GM23338 (cell line): ENCODE measurements at regions not wholly inside any gene's neighbourhood (a gene's known extent, or its start where the extent isn't known, plus 50 kb on each side); places are given as distances from the start of the nearest gene placed in this dataset.

ENCODE experiments used
- ATAC-seq: fragments of 200-7000 bp; cut with Tn5 transposase; 3 replicates; pipeline ENCODE4 v1.9.1; 2020
- DNase-seq: peaks from one replicate; pipeline ENCODE4 v3.0.0-alpha.2; 2015; ENCODE audit warnings: low spot score
- H2AFZ ChIP-seq: fragments of 200-600 bp; sonication (generic); 2 replicates; pipeline ENCODE4 v1.8.0; 2016; ENCODE audit warnings: antibody characterized with exemption, mild to moderate bottlenecking, moderate library complexity
- H3F3A ChIP-seq: fragments of 200-600 bp; sonication (generic); replicated peaks from 2 replicates; pipeline ENCODE4 v1.8.0; 2017; ENCODE audit warnings: antibody characterized with exemption, mixed run types, low read depth
- H3K27ac ChIP-seq: fragments of 200-600 bp; sonication (generic); 2 replicates; pipeline ENCODE4 v1.6.1; 2016; ENCODE audit warnings: low read depth
- H3K27me3 ChIP-seq: fragments of 200-600 bp; sonication (generic); 2 replicates; pipeline ENCODE4 v1.8.0; 2016; ENCODE audit warnings: mild to moderate bottlenecking, mixed run types, moderate library complexity; ENCODE audit not compliant: insufficient read depth
- H3K36me3 ChIP-seq: fragments of 200-600 bp; sonication (generic); 2 replicates; pipeline ENCODE4 v1.8.0; 2016; ENCODE audit warnings: mild to moderate bottlenecking; ENCODE audit not compliant: insufficient read depth
- H3K4me1 ChIP-seq: fragments of 200-600 bp; sonication (generic); 2 replicates; pipeline ENCODE4 v1.8.0; 2016; ENCODE audit warnings: mild to moderate bottlenecking, moderate library complexity; ENCODE audit not compliant: insufficient read depth
- H3K4me2 ChIP-seq: fragments of 200-600 bp; sonication (generic); 2 replicates; pipeline ENCODE4 v1.7.1; 2017; ENCODE audit warnings: mixed run types
- H3K4me3 ChIP-seq: fragments of 200-600 bp; sonication (generic); 2 replicates; pipeline ENCODE4 v1.6.1; 2016; ENCODE audit warnings: mixed run types
- H3K79me2 ChIP-seq: fragments of 200-600 bp; sonication (generic); replicated peaks from 2 replicates; pipeline ENCODE4 v1.8.0; 2017; ENCODE audit warnings: mild to moderate bottlenecking; ENCODE audit not compliant: insufficient read depth
- H3K9me2 ChIP-seq: fragments of 200-600 bp; sonication (generic); 2 replicates; pipeline ENCODE4 v1.8.0; 2017; ENCODE audit not compliant: insufficient read depth
- H4K20me1 ChIP-seq: fragments of 200-600 bp; sonication (generic); replicated peaks from 2 replicates; pipeline ENCODE4 v1.8.0; 2017; ENCODE audit warnings: mild to moderate bottlenecking; ENCODE audit not compliant: insufficient read depth
- H3K27ac Mint-ChIP-seq: 2 replicates; pipeline ENCODE4 v1.8.0; 2020; ENCODE audit warnings: inconsistent platforms, mild to moderate bottlenecking, moderate library complexity, mixed read lengths
- H3K27me3 Mint-ChIP-seq: 3 replicates; pipeline ENCODE4 v1.8.0; 2022; ENCODE audit warnings: low read depth, mild to moderate bottlenecking, moderate library complexity, mixed read lengths, inconsistent platforms; ENCODE audit not compliant: insufficient read depth, poor library complexity
- H3K36me3 Mint-ChIP-seq: 3 replicates; pipeline ENCODE4 v1.8.0; 2021; ENCODE audit warnings: low read depth, mild to moderate bottlenecking, inconsistent platforms, moderate library complexity, mixed read lengths
- H3K4me1 Mint-ChIP-seq: 3 replicates; pipeline ENCODE4 v1.8.0; 2020; ENCODE audit warnings: mild to moderate bottlenecking, inconsistent platforms, mixed read lengths
- H3K4me3 Mint-ChIP-seq: 3 replicates; pipeline ENCODE4 v1.8.0; 2021; ENCODE audit warnings: moderate library complexity, mild to moderate bottlenecking, inconsistent platforms, mixed read lengths
- H3K9me3 Mint-ChIP-seq: 3 replicates; pipeline ENCODE4 v1.8.0; 2020; ENCODE audit warnings: moderate library complexity, mild to moderate bottlenecking, inconsistent platforms, mixed read lengths
- CREB1 ChIP-seq: fragments of 250-450 bp; sonication (Bioruptor Pico); IDR thresholded peaks from 2 replicates; pipeline ENCODE4 v1.5.0; 2020; ENCODE audit warnings: low read depth, mild to moderate bottlenecking, moderate library complexity
- EZH2 ChIP-seq: fragments of 200-600 bp; sonication (generic); IDR thresholded peaks from one replicate; pipeline ENCODE4 v1.8.0; 2017; ENCODE audit warnings: antibody characterized with exemption, mild to moderate bottlenecking, low read depth; ENCODE audit not compliant: unreplicated experiment
- EZH2phosphoT487 ChIP-seq: fragments of 200-600 bp; sonication (generic); IDR thresholded peaks from one replicate; pipeline ENCODE4 v1.8.1; 2018; ENCODE audit warnings: antibody characterized with exemption; ENCODE audit not compliant: unreplicated experiment
- JUNB ChIP-seq: IDR thresholded peaks from one replicate; pipeline ENCODE4 v1.6.1; 2016; ENCODE audit warnings: antibody characterized with exemption; ENCODE audit not compliant: unreplicated experiment
- NANOG ChIP-seq: IDR thresholded peaks from 2 replicates; pipeline ENCODE4 v1.6.1; 2016; ENCODE audit warnings: antibody characterized with exemption, borderline replicate concordance
- POLR2AphosphoS5 ChIP-seq: IDR thresholded peaks from 2 replicates; pipeline ENCODE4 v1.6.1; 2016; ENCODE audit warnings: antibody characterized with exemption, low read depth
- STAT1 ChIP-seq: IDR thresholded peaks from one replicate; pipeline ENCODE4 v1.6.1; 2016; ENCODE audit warnings: antibody characterized with exemption; ENCODE audit not compliant: unreplicated experiment
- ZNF114 ChIP-seq: fragments of 250-450 bp; sonication (Bioruptor Pico); IDR thresholded peaks from 2 replicates; pipeline ENCODE4 v1.5.0; 2020; ENCODE audit warnings: mild to moderate bottlenecking, moderate library complexity
- TF ChIP-seq, protein P1 (sequence below): IDR thresholded peaks from one replicate; pipeline ENCODE4 v1.6.1; 2018; ENCODE audit warnings: antibody characterized with exemption; ENCODE audit not compliant: unreplicated experiment
- TF ChIP-seq, protein P2 (sequence below), 2 experiments: fragments of 200-600 bp in 1 of 2; sonication (generic) in 1 of 2; conservative IDR thresholded peaks; 2 replicates each; pipeline versions ENCODE4 v1.5.1 to v1.6.1; 2016 to 2017; ENCODE audit warnings: antibody characterized with exemption in 2 of 2, low read depth in 2 of 2, mild to moderate bottlenecking in 2 of 2, moderate library complexity in 1 of 2
- TF ChIP-seq, protein P3 (sequence below): fragments of 250-450 bp; sonication (Bioruptor Pico); IDR thresholded peaks from 2 replicates; pipeline ENCODE4 v1.5.0; 2020; ENCODE audit warnings: mild to moderate bottlenecking, moderate library complexity

DNA sequence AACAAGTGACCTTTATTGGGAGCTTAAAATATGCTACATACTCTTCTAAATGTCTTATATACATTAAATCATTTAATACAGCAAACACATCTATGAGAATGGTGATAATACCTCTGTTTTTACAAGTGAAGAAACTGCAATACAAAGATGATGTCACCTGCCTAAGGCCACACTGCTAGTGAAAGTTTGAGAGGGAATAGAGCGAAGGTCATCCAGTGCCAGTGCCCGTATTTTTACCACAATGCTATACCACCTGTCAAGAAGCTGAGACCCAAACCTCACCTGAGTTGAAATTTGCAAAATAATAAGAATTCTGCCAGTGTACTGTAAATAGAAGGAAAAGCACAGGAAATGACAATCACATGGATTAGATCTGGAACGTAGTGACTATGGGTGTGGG is 200.4 kb upstream of the TMPRSS15 start:
- DNase-seq, result no peak
- peaks cover 7% of the 10 kb centered on the region for H3K9me3 Mint-ChIP-seq
- TF ChIP-seq JUNB, result no peak
- TF ChIP-seq, protein P1, sequence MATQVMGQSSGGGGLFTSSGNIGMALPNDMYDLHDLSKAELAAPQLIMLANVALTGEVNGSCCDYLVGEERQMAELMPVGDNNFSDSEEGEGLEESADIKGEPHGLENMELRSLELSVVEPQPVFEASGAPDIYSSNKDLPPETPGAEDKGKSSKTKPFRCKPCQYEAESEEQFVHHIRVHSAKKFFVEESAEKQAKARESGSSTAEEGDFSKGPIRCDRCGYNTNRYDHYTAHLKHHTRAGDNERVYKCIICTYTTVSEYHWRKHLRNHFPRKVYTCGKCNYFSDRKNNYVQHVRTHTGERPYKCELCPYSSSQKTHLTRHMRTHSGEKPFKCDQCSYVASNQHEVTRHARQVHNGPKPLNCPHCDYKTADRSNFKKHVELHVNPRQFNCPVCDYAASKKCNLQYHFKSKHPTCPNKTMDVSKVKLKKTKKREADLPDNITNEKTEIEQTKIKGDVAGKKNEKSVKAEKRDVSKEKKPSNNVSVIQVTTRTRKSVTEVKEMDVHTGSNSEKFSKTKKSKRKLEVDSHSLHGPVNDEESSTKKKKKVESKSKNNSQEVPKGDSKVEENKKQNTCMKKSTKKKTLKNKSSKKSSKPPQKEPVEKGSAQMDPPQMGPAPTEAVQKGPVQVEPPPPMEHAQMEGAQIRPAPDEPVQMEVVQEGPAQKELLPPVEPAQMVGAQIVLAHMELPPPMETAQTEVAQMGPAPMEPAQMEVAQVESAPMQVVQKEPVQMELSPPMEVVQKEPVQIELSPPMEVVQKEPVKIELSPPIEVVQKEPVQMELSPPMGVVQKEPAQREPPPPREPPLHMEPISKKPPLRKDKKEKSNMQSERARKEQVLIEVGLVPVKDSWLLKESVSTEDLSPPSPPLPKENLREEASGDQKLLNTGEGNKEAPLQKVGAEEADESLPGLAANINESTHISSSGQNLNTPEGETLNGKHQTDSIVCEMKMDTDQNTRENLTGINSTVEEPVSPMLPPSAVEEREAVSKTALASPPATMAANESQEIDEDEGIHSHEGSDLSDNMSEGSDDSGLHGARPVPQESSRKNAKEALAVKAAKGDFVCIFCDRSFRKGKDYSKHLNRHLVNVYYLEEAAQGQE, result no peak
- no peak for TF ChIP-seq EZH2
- TF ChIP-seq POLR2AphosphoS5, result no peak
- no peak for TF ChIP-seq CREB1
- TF ChIP-seq, protein P2, sequence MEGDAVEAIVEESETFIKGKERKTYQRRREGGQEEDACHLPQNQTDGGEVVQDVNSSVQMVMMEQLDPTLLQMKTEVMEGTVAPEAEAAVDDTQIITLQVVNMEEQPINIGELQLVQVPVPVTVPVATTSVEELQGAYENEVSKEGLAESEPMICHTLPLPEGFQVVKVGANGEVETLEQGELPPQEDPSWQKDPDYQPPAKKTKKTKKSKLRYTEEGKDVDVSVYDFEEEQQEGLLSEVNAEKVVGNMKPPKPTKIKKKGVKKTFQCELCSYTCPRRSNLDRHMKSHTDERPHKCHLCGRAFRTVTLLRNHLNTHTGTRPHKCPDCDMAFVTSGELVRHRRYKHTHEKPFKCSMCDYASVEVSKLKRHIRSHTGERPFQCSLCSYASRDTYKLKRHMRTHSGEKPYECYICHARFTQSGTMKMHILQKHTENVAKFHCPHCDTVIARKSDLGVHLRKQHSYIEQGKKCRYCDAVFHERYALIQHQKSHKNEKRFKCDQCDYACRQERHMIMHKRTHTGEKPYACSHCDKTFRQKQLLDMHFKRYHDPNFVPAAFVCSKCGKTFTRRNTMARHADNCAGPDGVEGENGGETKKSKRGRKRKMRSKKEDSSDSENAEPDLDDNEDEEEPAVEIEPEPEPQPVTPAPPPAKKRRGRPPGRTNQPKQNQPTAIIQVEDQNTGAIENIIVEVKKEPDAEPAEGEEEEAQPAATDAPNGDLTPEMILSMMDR (conservative IDR thresholded peaks at IDR 0.05; ENCODE audit: low read depth in 2 of 2), result no peak
- no peak for TF ChIP-seq STAT1
- TF ChIP-seq, protein P3, sequence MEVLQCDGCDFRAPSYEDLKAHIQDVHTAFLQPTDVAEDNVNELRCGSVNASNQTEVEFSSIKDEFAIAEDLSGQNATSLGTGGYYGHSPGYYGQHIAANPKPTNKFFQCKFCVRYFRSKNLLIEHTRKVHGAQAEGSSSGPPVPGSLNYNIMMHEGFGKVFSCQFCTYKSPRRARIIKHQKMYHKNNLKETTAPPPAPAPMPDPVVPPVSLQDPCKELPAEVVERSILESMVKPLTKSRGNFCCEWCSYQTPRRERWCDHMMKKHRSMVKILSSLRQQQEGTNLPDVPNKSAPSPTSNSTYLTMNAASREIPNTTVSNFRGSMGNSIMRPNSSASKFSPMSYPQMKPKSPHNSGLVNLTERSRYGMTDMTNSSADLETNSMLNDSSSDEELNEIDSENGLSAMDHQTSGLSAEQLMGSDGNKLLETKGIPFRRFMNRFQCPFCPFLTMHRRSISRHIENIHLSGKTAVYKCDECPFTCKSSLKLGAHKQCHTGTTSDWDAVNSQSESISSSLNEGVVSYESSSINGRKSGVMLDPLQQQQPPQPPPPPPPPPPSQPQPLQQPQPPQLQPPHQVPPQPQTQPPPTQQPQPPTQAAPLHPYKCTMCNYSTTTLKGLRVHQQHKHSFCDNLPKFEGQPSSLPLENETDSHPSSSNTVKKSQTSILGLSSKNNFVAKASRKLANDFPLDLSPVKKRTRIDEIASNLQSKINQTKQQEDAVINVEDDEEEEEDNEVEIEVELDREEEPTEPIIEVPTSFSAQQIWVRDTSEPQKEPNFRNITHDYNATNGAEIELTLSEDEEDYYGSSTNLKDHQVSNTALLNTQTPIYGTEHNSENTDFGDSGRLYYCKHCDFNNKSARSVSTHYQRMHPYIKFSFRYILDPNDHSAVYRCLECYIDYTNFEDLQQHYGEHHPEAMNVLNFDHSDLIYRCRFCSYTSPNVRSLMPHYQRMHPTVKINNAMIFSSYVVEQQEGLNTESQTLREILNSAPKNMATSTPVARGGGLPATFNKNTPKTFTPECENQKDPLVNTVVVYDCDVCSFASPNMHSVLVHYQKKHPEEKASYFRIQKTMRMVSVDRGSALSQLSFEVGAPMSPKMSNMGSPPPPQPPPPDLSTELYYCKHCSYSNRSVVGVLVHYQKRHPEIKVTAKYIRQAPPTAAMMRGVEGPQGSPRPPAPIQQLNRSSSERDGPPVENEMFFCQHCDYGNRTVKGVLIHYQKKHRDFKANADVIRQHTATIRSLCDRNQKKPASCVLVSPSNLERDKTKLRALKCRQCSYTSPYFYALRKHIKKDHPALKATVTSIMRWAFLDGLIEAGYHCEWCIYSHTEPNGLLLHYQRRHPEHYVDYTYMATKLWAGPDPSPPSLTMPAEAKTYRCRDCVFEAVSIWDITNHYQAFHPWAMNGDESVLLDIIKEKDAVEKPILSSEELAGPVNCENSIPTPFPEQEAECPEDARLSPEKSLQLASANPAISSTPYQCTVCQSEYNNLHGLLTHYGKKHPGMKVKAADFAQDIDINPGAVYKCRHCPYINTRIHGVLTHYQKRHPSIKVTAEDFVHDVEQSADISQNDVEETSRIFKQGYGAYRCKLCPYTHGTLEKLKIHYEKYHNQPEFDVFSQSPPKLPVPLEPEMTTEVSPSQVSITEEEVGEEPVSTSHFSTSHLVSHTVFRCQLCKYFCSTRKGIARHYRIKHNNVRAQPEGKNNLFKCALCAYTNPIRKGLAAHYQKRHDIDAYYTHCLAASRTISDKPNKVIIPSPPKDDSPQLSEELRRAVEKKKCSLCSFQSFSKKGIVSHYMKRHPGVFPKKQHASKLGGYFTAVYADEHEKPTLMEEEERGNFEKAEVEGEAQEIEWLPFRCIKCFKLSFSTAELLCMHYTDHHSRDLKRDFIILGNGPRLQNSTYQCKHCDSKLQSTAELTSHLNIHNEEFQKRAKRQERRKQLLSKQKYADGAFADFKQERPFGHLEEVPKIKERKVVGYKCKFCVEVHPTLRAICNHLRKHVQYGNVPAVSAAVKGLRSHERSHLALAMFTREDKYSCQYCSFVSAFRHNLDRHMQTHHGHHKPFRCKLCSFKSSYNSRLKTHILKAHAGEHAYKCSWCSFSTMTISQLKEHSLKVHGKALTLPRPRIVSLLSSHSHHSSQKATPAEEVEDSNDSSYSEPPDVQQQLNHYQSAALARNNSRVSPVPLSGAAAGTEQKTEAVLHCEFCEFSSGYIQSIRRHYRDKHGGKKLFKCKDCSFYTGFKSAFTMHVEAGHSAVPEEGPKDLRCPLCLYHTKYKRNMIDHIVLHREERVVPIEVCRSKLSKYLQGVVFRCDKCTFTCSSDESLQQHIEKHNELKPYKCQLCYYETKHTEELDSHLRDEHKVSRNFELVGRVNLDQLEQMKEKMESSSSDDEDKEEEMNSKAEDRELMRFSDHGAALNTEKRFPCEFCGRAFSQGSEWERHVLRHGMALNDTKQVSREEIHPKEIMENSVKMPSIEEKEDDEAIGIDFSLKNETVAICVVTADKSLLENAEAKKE (CRISPR knock-in tag), result no peak
- TF ChIP-seq ZNF114, result no peak
- TF ChIP-seq EZH2phosphoT487, result no peak
- TF ChIP-seq NANOG, result no peak
- H3K9me2 ChIP-seq, result 0 out of 2 replicates have a peak, but pooled peaks cover 4% of the 10 kb centered on the region
- H3K4me2 ChIP-seq, result no peak overlapping the region
- H3K36me3 ChIP-seq, result no peaks in the 10 kb centered on the region
- no peak for ATAC-seq
- H3K4me1 ChIP-seq, result peaks cover 13% of the 10 kb centered on the region
- no peaks in the 10 kb centered on the region for H3F3A ChIP-seq
- H3K36me3 Mint-ChIP-seq, result no peaks in the 10 kb centered on the region
- H3K27ac Mint-ChIP-seq, result 0 out of 2 replicates have a peak overlapping the region, but pooled peaks have one; percentile 4
- H3K4me3 ChIP-seq, result no peak overlapping the region
- no peak overlapping the region for H3K4me3 Mint-ChIP-seq
- no peak overlapping the region for H3K27ac ChIP-seq
- no peaks in the 10 kb centered on the region for H4K20me1 ChIP-seq
- H3K27me3 Mint-ChIP-seq, result no peaks in the 10 kb centered on the region
- H3K27me3 ChIP-seq, result no peaks in the 10 kb centered on the region
- H2AFZ ChIP-seq, result no peak overlapping the region
- H3K79me2 ChIP-seq, result no peaks in the 10 kb centered on the region
- H3K4me1 Mint-ChIP-seq, result peaks cover 25% of the 10 kb centered on the region; the same call in 2 of the 3 replicates
